22Rv1 (cell line): ENCODE measurements at regions not wholly inside any gene's neighbourhood (a gene's known extent, or its start where the extent isn't known, plus 50 kb on each side); places are given as distances from the start of the nearest gene placed in this dataset.

Source experiments
- H3K27ac ChIP-seq: fragments of 450-650 bp; 2 replicates; pipeline ENCODE4 v1.5.1; 2017
- CTCF ChIP-seq: fragments of 450-650 bp; IDR thresholded peaks from 2 replicates; pipeline ENCODE4 v1.5.1; 2017; ENCODE audit warnings: mild to moderate bottlenecking
- ZFX ChIP-seq: fragments of 450-650 bp; IDR thresholded peaks from 2 replicates; pipeline ENCODE4 v1.6.1; 2017; ENCODE audit warnings: antibody characterized with exemption, borderline replicate concordance

- TF ChIP-seq ZFX (no peak), CTCF (no peak)
- no peak overlapping the region for H3K27ac ChIP-seq
Measured at GRCh38 chr2:51448911-51449310, 417.0 kb upstream of the NRXN1 start.

GRCh38 chr2:51441786-51442185 is 409.9 kb upstream of the NRXN1 start:
- H3K27ac ChIP-seq = no peak overlapping the region
- no peak for TF ChIP-seq CTCF
- TF ChIP-seq ZFX = no peak

- no peak overlapping the region for H3K27ac ChIP-seq
- TF ChIP-seq CTCF (no peak), ZFX (no peak)
Measured at GRCh38 chr2:51424418-51424817, 392.5 kb upstream of the NRXN1 start.

GRCh38 chr2:51420511-51420910 is 388.6 kb upstream of the NRXN1 start:
- TF ChIP-seq CTCF = no peak
- no peak for TF ChIP-seq ZFX
- no peak overlapping the region for H3K27ac ChIP-seq

- H3K27ac ChIP-seq = no peak overlapping the region
- TF ChIP-seq CTCF (no peak), ZFX (no peak)
Measured at GRCh38 chr2:51413726-51414125, 381.8 kb upstream of the NRXN1 start.

- H3K27ac ChIP-seq = no peak overlapping the region
- TF ChIP-seq ZFX (no peak), CTCF (no peak)
Measured at GRCh38 chr2:51410331-51410730, 378.4 kb upstream of the NRXN1 start.

GRCh38 chr2:51409920-51410319 is 378.0 kb upstream of the NRXN1 start:
- TF ChIP-seq CTCF = no peak
- TF ChIP-seq ZFX = no peak
- no peak overlapping the region for H3K27ac ChIP-seq
